ENCODE measurements at regions not wholly inside any gene's neighbourhood (a gene's known extent, or its start where the extent isn't known, plus 50 kb on each side); places are given as distances from the start of the nearest gene placed in this dataset.

DNA sequence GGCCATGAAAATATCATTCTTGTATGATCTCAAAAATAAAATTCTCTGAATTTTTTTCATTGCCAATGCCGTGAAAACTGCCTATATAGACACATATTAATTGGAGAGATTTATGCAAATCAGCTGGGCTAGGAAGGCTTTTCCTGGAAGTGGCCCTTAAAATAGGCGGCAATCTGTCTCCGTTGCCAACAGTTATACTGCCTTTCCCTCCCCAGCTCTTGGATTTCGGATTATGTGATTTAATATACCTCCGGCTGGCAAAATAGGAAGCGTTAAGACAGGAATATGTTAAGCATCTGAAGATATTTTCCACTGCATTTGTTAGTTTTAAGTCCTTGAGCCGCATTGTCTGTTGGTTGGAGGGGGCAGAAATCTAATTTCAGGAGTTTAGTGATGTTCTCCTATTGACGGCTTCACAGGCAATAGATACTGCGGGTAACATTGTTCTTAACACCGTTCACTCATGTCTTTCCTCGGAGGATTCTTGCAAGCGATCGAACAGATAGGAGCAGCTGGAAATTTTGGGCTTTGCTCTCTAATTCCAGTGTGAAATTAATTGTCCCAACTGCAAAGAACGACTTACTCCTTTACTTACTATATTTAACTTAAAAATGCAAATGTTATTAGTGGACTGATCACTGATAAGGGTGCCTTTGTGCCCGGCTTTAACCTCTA, 113.3 kb downstream of the LINC00237 start:
- no peak for DNase-seq

DNA sequence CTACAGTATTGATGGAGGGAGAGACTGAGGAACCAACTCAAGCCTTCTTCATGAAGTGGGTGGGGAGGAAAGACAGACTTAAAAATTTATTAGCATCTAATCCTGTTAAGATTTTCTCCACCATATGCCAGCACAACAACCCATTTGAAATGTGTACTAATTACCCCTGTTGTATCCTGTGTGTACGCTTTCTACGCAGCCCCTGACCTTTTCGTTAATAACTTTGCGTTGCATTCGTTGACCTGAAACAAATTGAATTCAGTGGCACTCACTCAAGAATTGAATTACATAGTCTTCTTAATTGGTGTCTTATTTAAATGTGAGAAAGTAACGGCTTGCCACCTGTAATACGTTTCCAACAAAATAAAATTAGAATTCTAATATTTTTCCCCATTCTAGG, 113.9 kb downstream of the LINC00237 start:
- no peak for DNase-seq

DNA sequence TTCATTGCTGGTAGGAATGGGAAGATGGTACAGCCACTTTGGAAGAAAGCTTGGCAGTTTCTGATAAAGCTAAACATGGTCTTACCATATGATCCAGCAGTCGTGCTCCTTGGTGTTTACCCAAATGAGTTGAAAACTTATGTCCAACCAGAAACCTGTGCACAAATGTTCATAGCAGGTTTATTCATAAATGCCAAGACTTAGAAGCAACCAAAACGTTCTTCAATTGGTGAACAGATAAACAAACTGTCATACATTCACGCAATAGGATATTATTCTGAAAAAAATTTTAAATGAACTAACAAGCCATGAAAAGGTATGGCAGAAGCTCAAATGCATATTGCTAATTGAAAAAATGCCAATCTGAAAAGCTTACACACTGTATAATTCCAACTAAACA, 117.1 kb downstream of the LINC00237 start:
- no peak for DNase-seq

DNA sequence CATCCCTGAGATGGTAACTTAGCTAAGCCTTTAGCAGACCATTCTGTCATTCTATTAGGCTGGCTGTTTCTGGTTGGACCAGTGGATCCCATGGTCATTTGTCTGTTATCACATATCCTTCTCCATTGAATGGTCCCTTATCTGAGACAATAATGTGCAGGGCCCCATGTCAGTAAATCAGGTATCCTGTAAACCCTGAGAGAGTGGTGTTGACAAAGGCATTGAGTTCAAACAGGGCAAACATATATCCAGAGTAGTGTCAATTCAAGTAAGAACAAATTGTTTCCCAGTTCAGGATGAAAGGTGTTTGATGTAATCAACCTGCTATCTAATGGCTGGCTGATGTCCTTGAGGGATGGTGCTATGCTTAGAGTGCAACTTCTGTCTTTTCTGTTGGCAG, 126.2 kb downstream of the LINC00237 start:
- DNase-seq, result no peak

DNA sequence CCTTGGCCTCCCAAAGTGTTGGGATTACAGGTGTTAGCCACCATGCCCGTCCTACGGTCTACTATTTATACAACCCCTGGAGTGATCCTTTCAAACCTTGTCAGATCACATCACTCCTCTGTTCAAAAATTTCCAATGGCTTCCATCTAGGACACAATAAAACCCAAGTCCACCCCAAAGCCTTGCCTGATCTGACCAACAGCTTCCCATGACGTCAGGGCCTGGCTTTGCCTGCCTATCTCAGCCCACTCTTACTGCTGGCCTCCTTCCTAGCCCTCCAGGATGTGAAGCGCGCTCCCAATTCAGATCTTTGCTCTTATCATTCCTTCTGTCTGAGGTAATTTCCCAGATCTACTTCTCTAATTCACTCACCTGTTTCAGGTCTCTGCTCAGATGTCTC, 128.4 kb downstream of the LINC00237 start:
- no peak for DNase-seq

DNA sequence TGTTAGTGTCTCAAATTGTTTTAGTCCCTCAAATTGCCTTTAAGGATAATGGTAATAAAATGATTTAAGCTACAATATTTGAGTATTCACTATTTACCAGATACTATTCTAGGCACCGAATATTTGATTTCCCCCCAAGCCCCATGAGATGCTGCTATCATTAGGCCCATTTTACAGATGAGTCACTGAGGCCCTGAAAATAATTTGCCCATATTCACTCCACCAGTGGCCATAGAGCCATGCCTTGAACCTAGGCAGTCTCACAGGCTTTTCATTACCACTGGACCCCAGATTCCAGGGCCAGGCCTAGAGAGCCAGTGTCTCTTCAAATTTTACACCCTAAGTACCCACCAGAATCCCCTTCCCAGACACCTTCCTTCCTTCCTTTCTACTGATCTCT, 133.7 kb downstream of the LINC00237 start:
- DNase-seq, result no peak

DNA sequence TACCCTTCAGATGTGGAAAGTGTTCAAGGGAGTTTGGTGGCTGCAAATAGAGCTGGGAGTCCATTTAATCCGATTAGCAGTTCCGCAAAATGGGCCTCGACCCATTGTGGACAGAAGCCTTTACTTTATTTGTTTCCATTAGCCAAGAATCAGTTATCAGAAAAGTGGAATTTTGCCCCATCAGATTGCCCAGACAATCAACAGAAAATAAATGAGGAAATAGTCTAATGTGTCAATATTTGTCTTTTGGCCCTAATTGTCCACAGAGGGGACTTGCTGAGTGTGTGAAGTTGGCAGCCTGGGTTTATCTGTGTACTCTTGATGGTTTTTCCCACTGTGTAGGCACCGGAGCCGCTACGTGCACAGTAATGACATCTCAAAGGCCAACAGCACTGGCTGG, 134.3 kb downstream of the LINC00237 start:
- DNase-seq, result no peak

DNA sequence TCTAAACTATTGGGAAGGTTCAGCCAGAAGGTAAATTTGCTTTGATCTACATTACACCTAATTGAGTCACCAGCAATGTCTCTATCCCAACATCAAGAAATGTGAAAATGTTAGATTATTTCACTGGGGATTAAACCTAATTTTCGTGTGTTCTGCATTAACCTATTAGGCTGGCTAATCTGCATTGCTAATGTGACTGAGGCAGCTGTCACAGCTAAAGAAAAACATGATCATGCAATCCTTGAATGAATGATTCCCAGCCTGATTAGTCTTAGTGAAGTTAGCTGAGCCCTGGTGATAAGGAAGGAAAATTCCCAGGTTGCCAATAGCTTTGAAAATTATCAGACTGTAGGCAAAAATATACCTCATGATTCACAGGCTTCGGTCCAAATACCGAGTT, 135.3 kb downstream of the LINC00237 start:
- DNase-seq, result no peak

DNA sequence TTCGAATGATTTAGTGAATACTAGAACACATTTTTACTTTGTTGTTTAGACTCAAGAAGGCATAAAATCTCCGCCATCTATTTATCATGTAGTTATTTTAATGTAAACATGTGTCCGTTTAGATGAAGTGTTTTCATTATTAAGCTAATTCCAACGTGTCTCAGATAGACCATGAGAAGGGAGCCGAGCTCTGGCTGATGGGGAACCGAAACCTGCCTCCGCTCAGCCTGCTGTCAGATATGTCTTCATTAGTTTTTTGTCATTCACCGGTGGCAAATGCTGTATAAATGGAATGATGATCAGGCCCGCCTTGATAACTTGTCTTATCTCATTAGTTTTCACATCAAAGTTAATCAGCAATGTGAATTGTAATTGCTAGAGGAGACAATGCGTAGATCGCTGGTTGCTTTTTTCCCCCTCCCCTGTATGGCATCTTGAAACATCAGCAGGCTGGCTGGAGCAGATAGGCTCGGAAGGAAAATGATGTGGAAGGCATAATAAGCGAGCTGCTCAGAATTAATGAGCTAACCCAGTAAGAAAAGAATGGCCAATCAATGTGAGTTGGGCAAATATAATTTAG, 136.4 kb downstream of the LINC00237 start:
- DNase-seq, result no peak

DNA sequence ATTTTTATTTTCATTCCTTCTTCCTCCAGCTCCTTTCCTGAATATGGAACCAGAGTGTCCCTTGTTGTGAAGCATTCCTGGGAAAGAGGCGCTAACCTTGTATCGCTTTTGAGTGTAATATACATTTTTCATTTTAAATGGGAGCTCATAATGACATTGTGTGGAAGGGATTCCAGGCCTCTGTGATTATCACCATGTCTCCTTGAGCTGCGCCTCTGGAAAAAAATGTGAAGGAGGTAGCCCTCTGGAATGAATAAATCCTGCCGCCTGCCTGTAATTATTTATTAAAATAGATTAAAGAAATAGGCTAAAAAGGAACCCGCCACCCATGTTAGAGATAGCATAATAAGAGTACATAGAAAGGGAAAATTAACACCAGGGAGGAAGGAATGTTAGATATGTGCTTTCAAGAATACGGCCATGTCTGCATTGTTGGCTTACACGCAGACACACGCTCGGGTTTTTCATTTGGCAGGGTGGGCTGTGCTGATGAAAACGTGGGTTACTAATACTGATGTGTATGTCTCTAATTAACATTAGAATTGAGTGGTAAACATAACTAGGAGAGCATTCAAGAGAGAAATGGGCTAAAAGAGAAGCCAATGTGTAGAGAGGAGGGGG, 138.5 kb downstream of the LINC00237 start:
- no peak for DNase-seq

DNA sequence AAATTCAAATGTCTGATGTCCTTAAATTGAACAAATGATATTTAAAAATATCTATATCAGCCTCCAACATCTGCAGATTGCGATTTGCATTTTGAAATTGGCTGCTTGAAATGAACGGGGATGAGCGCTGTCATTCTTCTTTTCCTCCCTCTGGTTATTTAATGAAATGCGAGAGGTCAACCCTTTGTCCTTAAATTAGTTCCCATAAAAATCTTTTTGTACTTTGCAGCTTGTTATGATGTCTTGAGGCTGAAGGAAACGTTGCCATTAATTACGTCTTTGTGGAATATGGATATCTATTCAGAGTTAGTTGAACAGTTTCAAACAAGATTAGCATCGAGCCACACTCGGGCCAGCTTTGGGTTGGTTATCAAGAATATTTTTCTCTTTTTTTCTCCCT, 140.0 kb downstream of the LINC00237 start:
- no peak for DNase-seq

DNA sequence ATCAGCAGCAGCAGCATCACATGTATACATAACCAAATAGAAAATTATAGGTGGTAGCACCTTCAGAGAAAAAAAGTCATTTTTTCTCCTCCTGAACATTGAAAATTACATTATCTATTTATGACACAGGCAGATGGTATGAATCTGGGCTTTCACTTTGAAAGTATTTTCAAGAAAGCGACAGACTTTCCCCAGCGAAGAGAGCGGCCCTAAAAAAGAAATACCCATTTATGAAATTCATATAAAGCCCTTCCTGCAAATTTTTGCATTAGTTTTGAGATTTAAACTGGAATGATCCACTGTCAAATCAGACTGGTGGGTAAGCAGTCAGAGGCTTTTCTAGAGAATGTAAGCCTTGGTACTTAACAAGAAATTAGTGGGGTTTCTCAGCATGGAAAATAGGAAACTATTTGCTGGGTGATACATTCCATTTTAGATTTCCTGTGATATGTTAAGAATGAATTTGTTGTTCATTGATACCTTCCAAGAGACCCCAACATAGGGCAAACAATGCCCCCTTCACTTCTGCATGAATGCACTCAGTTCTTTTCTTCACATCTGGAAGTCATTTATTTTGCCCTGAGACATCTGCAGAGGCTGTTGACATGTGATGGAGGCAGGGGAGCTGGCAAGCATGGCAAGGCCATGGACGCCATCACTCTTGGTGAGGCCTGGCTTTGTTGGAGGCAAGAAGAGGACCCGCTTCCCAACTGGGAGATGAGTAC, 147.0 kb downstream of the LINC00237 start:
- DNase-seq, result no peak

DNA sequence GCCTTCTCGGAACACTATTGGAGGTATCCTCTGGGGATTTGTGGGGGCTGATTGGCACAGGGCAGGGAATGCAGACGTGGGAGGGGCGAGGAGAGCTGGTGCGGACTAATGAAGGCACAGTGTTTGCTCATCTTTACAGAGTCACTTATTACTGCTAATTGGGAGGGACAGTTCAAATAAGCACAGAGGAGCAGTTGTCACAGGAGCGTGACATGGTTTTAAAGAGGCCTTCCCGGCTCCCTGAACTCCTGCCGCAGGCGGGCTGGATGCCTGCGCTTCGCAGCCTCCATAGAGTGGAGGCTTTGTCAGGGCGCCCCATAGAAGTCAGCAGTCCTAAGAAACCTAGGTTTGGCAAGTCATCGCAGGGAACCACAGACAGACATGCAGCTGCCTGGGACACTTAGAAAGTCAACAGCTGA, 149.6 kb downstream of the LINC00237 start:
- no peak for DNase-seq

DNA sequence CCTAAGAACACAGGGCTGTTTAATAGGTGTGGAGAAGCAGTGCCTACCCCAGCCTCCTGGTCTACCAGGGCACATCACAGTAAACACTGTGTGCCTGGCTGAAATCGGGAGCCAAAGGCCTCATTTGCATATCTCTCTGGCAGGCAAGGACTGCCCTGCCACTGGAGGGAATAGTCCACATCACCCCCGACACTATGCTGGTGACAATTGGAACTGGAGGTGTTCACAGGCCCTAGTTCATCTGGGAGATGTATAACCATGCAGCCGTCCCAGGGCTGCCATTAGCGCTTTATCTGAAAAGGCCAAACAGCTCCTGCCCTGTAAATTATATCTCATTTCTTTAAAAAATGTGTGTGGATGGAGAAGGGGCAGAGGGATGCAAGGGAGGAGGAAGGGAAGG, 150.3 kb downstream of the LINC00237 start:
- no peak for DNase-seq

DNA sequence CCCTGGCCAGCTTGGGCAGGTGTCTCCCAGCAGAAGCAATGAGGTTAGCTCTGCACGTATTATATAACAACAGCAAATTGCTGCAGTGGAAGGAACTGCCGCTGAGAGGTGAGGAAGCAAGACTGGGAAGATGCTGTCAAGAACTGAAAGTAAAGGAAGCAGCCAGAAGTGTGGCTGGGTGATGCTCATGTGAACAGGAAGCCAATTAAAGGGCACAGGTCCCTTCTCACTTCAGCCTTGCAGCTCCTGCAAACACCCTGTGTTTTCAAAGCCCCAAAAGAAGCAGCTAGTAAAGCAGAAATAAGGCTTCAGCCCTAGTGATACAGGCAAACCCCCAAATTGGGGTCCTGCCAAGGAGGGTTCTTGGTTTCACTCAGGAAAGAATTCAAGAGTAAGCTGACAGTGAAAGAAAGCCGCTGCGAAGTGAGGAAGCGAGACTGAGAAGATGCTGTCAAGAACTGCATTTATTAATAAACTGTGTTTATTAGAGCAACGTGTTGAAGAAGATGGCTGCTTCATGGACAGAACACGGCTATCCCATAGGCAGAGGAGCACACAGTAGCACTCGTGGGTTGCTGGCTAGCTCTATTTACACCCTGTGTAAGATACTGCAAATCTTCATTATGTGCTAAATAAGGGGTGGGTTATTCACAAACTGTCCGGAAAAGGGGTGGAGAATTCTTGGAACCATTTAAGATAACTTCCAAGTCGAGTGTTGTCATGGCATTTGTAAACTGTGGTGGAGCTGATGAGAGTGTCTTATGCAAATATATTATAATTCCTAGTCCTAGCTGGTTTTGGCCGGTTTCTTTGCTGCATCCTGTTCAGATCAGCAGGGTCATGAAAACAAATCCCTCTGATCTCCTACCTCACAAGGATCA, 152.2 kb downstream of the LINC00237 start:
- no peak for DNase-seq

DNA sequence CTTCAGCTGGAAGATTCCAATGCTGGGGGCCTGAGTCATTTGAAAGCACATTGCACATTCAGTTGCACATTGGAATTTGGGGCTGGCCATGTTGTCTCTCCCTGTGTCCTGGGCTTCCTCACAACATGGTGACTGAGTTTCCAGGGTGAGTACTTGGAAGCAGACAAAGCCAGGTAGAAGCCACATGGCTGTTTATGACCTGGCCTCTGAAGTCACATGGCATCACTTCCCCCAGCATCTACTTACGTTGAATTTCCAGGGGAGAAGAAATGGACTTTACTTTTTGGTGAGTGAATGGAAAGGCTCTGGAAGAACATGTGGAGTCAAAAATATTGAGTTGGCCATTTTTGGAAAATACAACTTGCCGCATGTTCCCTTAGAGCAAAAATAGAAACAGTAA, 155.5 kb downstream of the LINC00237 start:
- no peak for DNase-seq

DNA sequence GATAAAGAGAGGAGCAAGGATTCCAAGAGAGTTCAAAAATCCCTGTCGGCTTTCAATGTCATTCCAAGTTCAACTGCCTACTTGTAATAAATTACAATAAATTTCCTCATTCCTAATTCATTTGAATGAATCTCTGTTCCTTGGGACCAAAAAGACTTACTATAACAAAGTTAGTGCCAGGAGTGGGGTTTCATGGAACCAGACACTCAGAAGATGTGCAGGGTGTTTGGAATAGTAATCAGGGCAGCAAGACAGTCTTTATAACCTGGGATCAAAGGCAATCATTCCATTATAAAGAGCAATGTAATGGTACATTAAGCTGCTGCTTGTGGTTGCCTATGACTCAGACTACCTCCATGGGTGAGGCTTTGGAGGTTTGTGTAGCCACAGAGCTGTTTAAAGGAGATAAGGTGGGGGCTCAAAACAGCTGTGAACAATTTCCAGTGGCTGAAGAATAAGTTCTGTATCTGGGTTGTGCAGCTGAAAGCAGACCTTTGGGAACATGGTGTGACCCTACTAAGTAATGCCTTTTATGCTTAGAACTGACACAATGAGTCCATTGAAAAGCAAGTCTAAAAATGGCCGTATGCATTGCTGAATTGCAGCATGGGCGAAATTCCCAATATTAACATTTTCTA, 159.9 kb downstream of the LINC00237 start:
- DNase-seq, result no peak

DNA sequence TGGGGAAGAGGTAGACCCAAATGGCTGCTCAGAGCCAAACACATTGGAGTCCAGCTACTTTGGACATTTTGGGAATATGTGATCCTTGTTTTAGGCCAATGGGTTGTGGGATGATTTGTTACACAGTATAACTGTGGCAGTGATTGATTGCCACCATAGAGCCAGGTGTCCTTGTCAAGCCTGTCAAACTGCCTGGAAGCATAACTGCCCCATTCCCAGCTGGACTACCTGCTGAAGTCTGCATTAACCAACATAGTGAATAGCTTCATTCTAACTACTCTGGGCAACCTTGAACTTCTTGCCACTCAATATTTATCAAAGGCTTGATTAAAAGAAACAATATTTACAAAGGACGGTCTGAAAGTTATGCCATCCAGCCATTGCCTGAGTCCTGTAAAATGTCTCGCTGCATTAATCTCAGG, 164.7 kb downstream of the LINC00237 start:
- DNase-seq, result no peak

DNA sequence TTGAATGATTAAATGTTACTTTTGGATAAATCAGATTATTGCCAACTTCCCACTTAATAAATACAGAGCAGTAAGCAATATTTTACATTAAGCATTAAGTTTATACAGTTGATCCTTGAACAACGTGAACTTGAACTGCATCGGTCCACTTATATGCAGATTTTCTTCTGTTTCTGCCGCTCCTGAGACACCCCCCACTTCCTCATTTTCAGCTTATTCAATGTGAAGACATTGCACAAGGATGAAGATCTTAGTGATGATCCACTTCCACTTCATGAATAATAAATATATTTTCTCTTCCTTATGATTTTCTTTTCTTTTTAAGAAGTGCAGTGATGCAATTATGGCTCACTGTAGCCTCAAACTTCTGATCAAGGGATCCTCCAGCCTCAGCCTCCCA, 167.2 kb downstream of the LINC00237 start:
- no peak for DNase-seq

DNA sequence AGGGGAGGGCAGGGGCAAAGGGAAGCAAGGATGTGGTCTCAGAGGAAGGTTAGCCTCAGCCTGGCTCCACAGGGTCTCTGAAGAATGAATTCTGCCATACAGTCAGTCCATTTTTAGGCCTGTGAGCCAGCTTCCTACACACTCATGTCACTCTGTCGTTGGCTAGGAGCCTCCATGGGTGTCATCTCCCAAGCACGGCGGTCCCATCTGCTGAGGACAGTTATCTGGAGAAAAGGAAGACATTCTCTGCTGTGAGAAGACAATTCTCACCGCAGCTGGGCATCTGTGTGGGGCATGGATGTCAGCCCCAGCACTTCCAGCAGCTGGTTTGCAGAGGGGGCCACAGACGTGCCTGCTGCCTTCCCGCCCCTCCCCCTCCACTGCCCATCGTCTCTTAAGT, 167.6 kb downstream of the LINC00237 start:
- DNase-seq, result no peak

DNA sequence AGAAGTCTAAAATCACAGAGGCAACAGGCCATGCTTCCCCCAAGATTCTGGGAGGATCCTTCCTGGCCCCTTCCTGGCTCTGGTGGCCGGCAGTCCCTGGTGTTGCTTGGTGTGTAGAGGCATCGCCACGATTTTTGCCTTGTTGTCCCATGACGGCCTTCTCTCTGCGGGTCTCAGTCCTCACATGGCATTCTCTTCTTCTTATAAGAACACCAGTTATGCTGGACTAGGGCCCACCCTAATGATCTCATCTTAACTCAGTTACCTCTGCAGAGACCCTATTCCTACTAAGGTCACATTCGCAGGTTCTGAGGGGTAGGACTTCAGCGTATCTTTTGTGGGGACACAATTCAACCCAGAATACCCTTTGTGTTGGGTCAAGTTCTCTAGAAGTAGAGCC, 168.0 kb downstream of the LINC00237 start:
- DNase-seq, result no peak

Data from SW 1271 (cell line).